GM10266 (cell line): ENCODE measurements at regions not wholly inside any gene's neighbourhood (a gene's known extent, or its start where the extent isn't known, plus 50 kb on each side); places are given as distances from the start of the nearest gene placed in this dataset.

Experiments used
- DNase-seq: peaks from one replicate; pipeline ENCODE4 v3.0.0; 2012; ENCODE audit errors: extremely low spot score
- CTCF ChIP-seq: IDR thresholded peaks from 2 replicates; pipeline ENCODE4 v1.5.1; 2012; ENCODE audit warnings: mild to moderate bottlenecking, low read depth; ENCODE audit not compliant: control insufficient read depth, insufficient read depth; ENCODE audit errors: missing control alignments

GRCh38 chr4:65126200-65126599, 544.1 kb downstream of the EPHA5 start:
- no peak for DNase-seq
- no peak for TF ChIP-seq CTCF

- no peak for TF ChIP-seq CTCF
- DNase-seq, result no peak
Measured at GRCh38 chr4:65120287-65120686, 550.0 kb downstream of the EPHA5 start.

GRCh38 chr4:65102419-65102818, 567.9 kb downstream of the EPHA5 start:
- no peak for TF ChIP-seq CTCF
- no peak for DNase-seq

GRCh38 chr4:65096630-65097029, 573.7 kb downstream of the EPHA5 start:
- no peak for DNase-seq
- TF ChIP-seq CTCF, result no peak

GRCh38 chr4:65089666-65090065, 580.6 kb downstream of the EPHA5 start:
- peak; percentile 8 for TF ChIP-seq CTCF
- no peak for DNase-seq

- DNase-seq, result no peak
- TF ChIP-seq CTCF, result no peak
Measured at GRCh38 chr4:65083076-65083475, 587.2 kb downstream of the EPHA5 start.

GRCh38 chr4:65071564-65071963, 598.7 kb downstream of the EPHA5 start:
- no peak for TF ChIP-seq CTCF
- DNase-seq, result no peak
